ENCODE measurements at regions not wholly inside any gene's neighbourhood (a gene's known extent, or its start where the extent isn't known, plus 50 kb on each side); places are given as distances from the start of the nearest gene placed in this dataset.

- Histone ChIP-seq H3K27me3 (ENCODE audit: low read depth) (no peaks in the 10 kb centered on the region), H3K4me3 (no peak overlapping the region), H3K9me3 (replicated peaks) (no peaks in the 10 kb centered on the region), H3K36me3 (no peaks in the 10 kb centered on the region), H3K4me1 (no peaks in the 10 kb centered on the region), H3K27ac (replicated peaks) (no peak overlapping the region)
- intact Hi-C loops (cut with micrococcal nuclease), result no loop called here
- DNase-seq, result no peak
- no peak for TF ChIP-seq CTCF (IDR thresholded peaks at IDR 0.05; ENCODE audit: borderline replicate concordance)
Observed at GRCh38 chr4:166277853-166278252, 404.8 kb downstream of the TLL1 start.

- intact Hi-C loops (cut with micrococcal nuclease), result no loop called here
- Histone ChIP-seq H3K27ac (replicated peaks) (no peak overlapping the region), H3K4me1 (no peaks in the 10 kb centered on the region), H3K27me3 (ENCODE audit: low read depth) (no peaks in the 10 kb centered on the region), H3K36me3 (no peaks in the 10 kb centered on the region), H3K9me3 (replicated peaks) (no peaks in the 10 kb centered on the region), H3K4me3 (no peak overlapping the region)
- no peak for TF ChIP-seq CTCF (IDR thresholded peaks at IDR 0.05; ENCODE audit: borderline replicate concordance)
- no peak for DNase-seq
Observed at GRCh38 chr4:166279261-166279660, 406.2 kb downstream of the TLL1 start.

GRCh38 chr4:166280642-166281041, 407.6 kb downstream of the TLL1 start:
- no peak for DNase-seq
- H3K36me3 ChIP-seq, result no peaks in the 10 kb centered on the region
- intact Hi-C loops (cut with micrococcal nuclease), result no loop called here
- TF ChIP-seq CTCF (IDR thresholded peaks at IDR 0.05; ENCODE audit: borderline replicate concordance), result no peak
- H3K4me3 ChIP-seq, result no peak overlapping the region
- H3K27me3 ChIP-seq (ENCODE audit: low read depth), result no peaks in the 10 kb centered on the region
- no peaks in the 10 kb centered on the region for H3K4me1 ChIP-seq
- no peak overlapping the region for H3K27ac ChIP-seq (replicated peaks)
- no peaks in the 10 kb centered on the region for H3K9me3 ChIP-seq (replicated peaks)

GRCh38 chr4:166282081-166282770, 409.2 kb downstream of the TLL1 start:
- DNase-seq, result no peak
- intact Hi-C loops (cut with micrococcal nuclease), result no loop called here
- Histone ChIP-seq H3K4me3 (no peak overlapping the region), H3K36me3 (no peaks in the 10 kb centered on the region), H3K27me3 (ENCODE audit: low read depth) (no peaks in the 10 kb centered on the region), H3K27ac (replicated peaks) (no peak overlapping the region), H3K9me3 (replicated peaks) (no peaks in the 10 kb centered on the region), H3K4me1 (no peaks in the 10 kb centered on the region)
- no peak for TF ChIP-seq CTCF (IDR thresholded peaks at IDR 0.05; ENCODE audit: borderline replicate concordance)

GRCh38 chr4:166284221-166284620, 411.2 kb downstream of the TLL1 start:
- DNase-seq, result no peak
- H3K27ac ChIP-seq (replicated peaks), result no peak overlapping the region
- no peak overlapping the region for H3K4me3 ChIP-seq
- no peaks in the 10 kb centered on the region for H3K27me3 ChIP-seq (ENCODE audit: low read depth)
- no peak for TF ChIP-seq CTCF (IDR thresholded peaks at IDR 0.05; ENCODE audit: borderline replicate concordance)
- intact Hi-C loops (cut with micrococcal nuclease), result no loop called here
- no peaks in the 10 kb centered on the region for H3K4me1 ChIP-seq
- H3K9me3 ChIP-seq (replicated peaks), result no peaks in the 10 kb centered on the region
- no peaks in the 10 kb centered on the region for H3K36me3 ChIP-seq
